ENCODE measurements at regions not wholly inside any gene's neighbourhood (a gene's known extent, or its start where the extent isn't known, plus 50 kb on each side); places are given as distances from the start of the nearest gene placed in this dataset.

DNA sequence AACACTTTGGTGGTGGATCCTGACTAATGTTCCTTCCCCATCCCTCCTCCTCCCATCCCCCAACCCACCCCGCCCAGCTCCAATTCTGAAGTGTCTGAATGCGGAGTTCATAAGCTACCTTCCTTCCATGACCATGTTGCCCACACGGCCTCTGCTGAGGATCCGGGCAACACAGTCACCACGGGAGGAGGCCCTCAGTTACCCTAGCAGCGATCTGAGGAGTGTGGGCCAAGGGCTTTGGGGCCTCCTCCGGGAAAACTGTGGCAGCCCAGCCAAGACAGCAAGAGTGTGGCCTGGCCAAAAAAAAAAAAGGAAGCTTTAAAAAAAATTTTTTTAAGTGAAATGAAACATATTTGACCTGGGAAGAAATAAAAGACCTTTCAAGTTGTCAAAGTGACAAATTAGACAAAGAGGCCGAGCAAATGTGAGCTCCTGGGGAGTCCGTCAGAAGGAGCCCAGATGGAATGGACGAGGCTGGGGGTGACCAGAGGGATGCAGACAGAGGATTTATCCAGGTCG is 169.0 kb upstream of the PKDCC start:
- no peaks in the 10 kb centered on the region for H3K9me3 ChIP-seq
- Mint-ChIP-seq H3K9me3 (ENCODE audit: unreplicated experiment) (no peaks in the 10 kb centered on the region), H3K4me3 (ENCODE audit: unreplicated experiment) (no peak overlapping the region), H3K4me1 (ENCODE audit: low read depth, unreplicated experiment) (no peaks in the 10 kb centered on the region), H3K36me3 (ENCODE audit: insufficient read depth, unreplicated experiment) (no peaks in the 10 kb centered on the region), H3K27ac (ENCODE audit: unreplicated experiment) (no peak overlapping the region), H3K27me3 (ENCODE audit: insufficient read depth, unreplicated experiment) (no peaks in the 10 kb centered on the region)
- H3K36me3 ChIP-seq (ENCODE audit: control insufficient read depth, insufficient read depth, low read length), result no peaks in the 10 kb centered on the region
- DNase-seq, result no peak
- intact Hi-C loops (cut with micrococcal nuclease; ENCODE audit: unreplicated experiment), result no loop called here
- BruUV-seq (replicated peaks), result no TSS peak
- H3K4me1 ChIP-seq, result no peaks in the 10 kb centered on the region
- H3K4me3 ChIP-seq (ENCODE audit: low read depth, low read length), result no peak overlapping the region
- H3K27me3 ChIP-seq (replicated peaks; ENCODE audit: control insufficient read depth, insufficient read depth, low read length), result no peaks in the 10 kb centered on the region
- TF ChIP-seq, protein P1, sequence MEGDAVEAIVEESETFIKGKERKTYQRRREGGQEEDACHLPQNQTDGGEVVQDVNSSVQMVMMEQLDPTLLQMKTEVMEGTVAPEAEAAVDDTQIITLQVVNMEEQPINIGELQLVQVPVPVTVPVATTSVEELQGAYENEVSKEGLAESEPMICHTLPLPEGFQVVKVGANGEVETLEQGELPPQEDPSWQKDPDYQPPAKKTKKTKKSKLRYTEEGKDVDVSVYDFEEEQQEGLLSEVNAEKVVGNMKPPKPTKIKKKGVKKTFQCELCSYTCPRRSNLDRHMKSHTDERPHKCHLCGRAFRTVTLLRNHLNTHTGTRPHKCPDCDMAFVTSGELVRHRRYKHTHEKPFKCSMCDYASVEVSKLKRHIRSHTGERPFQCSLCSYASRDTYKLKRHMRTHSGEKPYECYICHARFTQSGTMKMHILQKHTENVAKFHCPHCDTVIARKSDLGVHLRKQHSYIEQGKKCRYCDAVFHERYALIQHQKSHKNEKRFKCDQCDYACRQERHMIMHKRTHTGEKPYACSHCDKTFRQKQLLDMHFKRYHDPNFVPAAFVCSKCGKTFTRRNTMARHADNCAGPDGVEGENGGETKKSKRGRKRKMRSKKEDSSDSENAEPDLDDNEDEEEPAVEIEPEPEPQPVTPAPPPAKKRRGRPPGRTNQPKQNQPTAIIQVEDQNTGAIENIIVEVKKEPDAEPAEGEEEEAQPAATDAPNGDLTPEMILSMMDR (IDR thresholded peaks at IDR 0.05; ENCODE audit: insufficient read depth in 1 of 2, low read depth in 1 of 2, low read length in 1 of 2, severe bottlenecking in 1 of 2, unreplicated experiment in 1 of 2), result no peak
- CTCF ChIA-PET, result interaction anchor here (0.6 to 1.5 kb wide), 5 partner anchors 9 to 216 kb away, joined by 3 to 5 read pairs (median 3); no protein-coding TSS in a partner anchor
- POLR2A ChIA-PET, result no interaction called here

DNA sequence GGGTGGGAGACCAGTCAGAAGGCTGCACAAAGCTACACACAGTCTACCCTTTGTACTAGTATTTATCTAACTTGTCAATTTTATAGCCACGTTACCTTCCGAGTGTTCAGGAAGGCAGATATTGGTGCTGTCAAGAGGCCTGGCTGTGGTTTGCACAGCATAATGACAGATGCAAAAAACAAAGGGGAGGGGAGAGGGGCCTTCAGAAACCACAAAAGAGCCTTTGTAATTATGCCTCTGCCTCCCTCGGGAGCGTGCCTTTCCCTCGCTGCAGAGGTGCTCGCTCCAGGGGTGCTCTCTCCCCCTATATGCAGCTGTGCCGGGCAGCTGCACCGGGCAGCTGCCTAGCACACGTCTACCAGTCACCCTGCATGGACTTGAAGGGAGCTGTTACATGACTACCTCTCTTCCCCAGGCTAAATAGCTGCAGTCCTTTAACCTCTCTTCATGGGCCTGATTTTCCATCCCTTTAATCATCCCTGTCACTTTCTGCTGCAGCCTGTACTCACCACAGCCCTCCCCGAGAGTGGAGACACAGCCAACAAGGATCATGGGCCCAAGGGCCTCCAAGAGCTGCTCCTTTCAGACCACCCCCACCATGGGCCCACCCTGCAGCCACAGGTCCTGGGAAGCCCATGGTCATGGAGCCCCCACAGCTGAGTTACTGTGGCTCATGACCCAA is 168.4 kb upstream of the PKDCC start:
- CTCF ChIA-PET, result interaction anchor here (0.5 to 1.5 kb wide), 5 partner anchors 10 to 215 kb away, joined by 3 to 5 read pairs (median 3); no protein-coding TSS in a partner anchor
- TF ChIP-seq, protein P1 (IDR thresholded peaks at IDR 0.05; ENCODE audit: insufficient read depth in 1 of 2, low read depth in 1 of 2, low read length in 1 of 2, severe bottlenecking in 1 of 2, unreplicated experiment in 1 of 2), result no peak
- no peak overlapping the region for H3K4me3 Mint-ChIP-seq (ENCODE audit: unreplicated experiment)
- no peaks in the 10 kb centered on the region for H3K27me3 Mint-ChIP-seq (ENCODE audit: insufficient read depth, unreplicated experiment)
- H3K4me3 ChIP-seq (ENCODE audit: low read depth, low read length), result no peak overlapping the region
- BruUV-seq (replicated peaks), result no TSS peak
- H3K9me3 Mint-ChIP-seq (ENCODE audit: unreplicated experiment), result no peaks in the 10 kb centered on the region
- no peak overlapping the region for H3K27ac Mint-ChIP-seq (ENCODE audit: unreplicated experiment)
- H3K27me3 ChIP-seq (replicated peaks; ENCODE audit: control insufficient read depth, insufficient read depth, low read length), result no peaks in the 10 kb centered on the region
- no peaks in the 10 kb centered on the region for H3K36me3 Mint-ChIP-seq (ENCODE audit: insufficient read depth, unreplicated experiment)
- intact Hi-C loops (cut with micrococcal nuclease; ENCODE audit: unreplicated experiment), result no loop called here
- H3K4me1 Mint-ChIP-seq (ENCODE audit: low read depth, unreplicated experiment), result no peaks in the 10 kb centered on the region
- no peaks in the 10 kb centered on the region for H3K9me3 ChIP-seq
- POLR2A ChIA-PET, result no interaction called here
- no peak for DNase-seq
- H3K4me1 ChIP-seq, result no peaks in the 10 kb centered on the region
- no peaks in the 10 kb centered on the region for H3K36me3 ChIP-seq (ENCODE audit: control insufficient read depth, insufficient read depth, low read length)

GRCh38 chr2:41880561-41881243 is 167.1 kb upstream of the PKDCC start:
- BruUV-seq (replicated peaks), result no TSS peak
- Histone ChIP-seq H3K4me1 (peaks cover 8% of the 10 kb centered on the region), H3K36me3 (ENCODE audit: control insufficient read depth, insufficient read depth, low read length) (no peaks in the 10 kb centered on the region), H3K4me3 (ENCODE audit: low read depth, low read length) (no peak overlapping the region), H3K27me3 (replicated peaks; ENCODE audit: control insufficient read depth, insufficient read depth, low read length) (no peaks in the 10 kb centered on the region), H3K9me3 (no peaks in the 10 kb centered on the region)
- no peak overlapping the region for H3K27ac Mint-ChIP-seq (ENCODE audit: unreplicated experiment)
- H3K4me3 Mint-ChIP-seq (ENCODE audit: unreplicated experiment), result no peak overlapping the region
- no peaks in the 10 kb centered on the region for H3K9me3 Mint-ChIP-seq (ENCODE audit: unreplicated experiment)
- TF ChIP-seq, protein P1 (IDR thresholded peaks at IDR 0.05; ENCODE audit: insufficient read depth in 1 of 2, low read depth in 1 of 2, low read length in 1 of 2, severe bottlenecking in 1 of 2, unreplicated experiment in 1 of 2), result no peak
- DNase-seq, result no peak
- H3K4me1 Mint-ChIP-seq (ENCODE audit: low read depth, unreplicated experiment), result peaks cover 11% of the 10 kb centered on the region
- H3K36me3 Mint-ChIP-seq (ENCODE audit: insufficient read depth, unreplicated experiment), result no peaks in the 10 kb centered on the region
- ChIA-PET POLR2A (no interaction called here), CTCF (no interaction called here)
- no peaks in the 10 kb centered on the region for H3K27me3 Mint-ChIP-seq (ENCODE audit: insufficient read depth, unreplicated experiment)
- intact Hi-C loops (cut with micrococcal nuclease; ENCODE audit: unreplicated experiment), result no loop called here
